GM12878 (cell line): ENCODE measurements at regions not wholly inside any gene's neighbourhood (a gene's known extent, or its start where the extent isn't known, plus 50 kb on each side); places are given as distances from the start of the nearest gene placed in this dataset.
"Not testable (repeated sequence)": the region's sequence is repeated elsewhere in the genome, so short reads cannot be mapped to it uniquely, and the experiment has no call there.

Experiments used
- BHLHE40 ChIP-seq, 2 experiments: fragments of 450-650 bp in 1 of 2; IDR thresholded peaks; 2 replicates each; pipeline ENCODE4 v1.6.1; 2011 to 2017; ENCODE audit warnings: low read depth in 2 of 2, borderline replicate concordance in 1 of 2, improper control_type of control experiment in 1 of 2, low read length in 1 of 2, mild to moderate bottlenecking in 1 of 2
- CBX5 ChIP-seq: sonication (generic); IDR thresholded peaks from 2 replicates; pipeline ENCODE4 v1.6.1; 2016; ENCODE audit warnings: low read depth, moderate library complexity, mild to moderate bottlenecking, inconsistent platforms
- CHD1 ChIP-seq: IDR thresholded peaks from 2 replicates; pipeline ENCODE4 v1.6.1; 2012; ENCODE audit warnings: low read depth, low read length, improper control_type of control experiment
- CTCF ChIP-seq, 3 experiments: IDR thresholded peaks in 2 of 3; conservative IDR thresholded peaks in 1 of 3; 2 replicates each; pipeline ENCODE4 v1.5.1; 2011; ENCODE audit warnings: low read depth in 3 of 3, low read length in 3 of 3, mild to moderate bottlenecking in 3 of 3, control low read depth in 2 of 3, moderate library complexity in 2 of 3, inconsistent platforms in 1 of 3, mixed read lengths in 1 of 3; ENCODE audit not compliant: control insufficient read depth in 2 of 3, insufficient read depth in 1 of 3; ENCODE audit errors: extremely low read depth in 1 of 3
- ETV6 ChIP-seq, 2 experiments: fragments of 450-650 bp in 1 of 2; IDR thresholded peaks in 1 of 2; conservative IDR thresholded peaks in 1 of 2; 2 replicates each; pipeline ENCODE4 v1.6.1; 2014; ENCODE audit warnings: antibody characterized with exemption in 1 of 2, borderline replicate concordance in 1 of 2, low read depth in 1 of 2, mild to moderate bottlenecking in 1 of 2, moderate library complexity in 1 of 2
- EZH2 ChIP-seq: IDR thresholded peaks from 2 replicates; pipeline ENCODE4 v1.6.1; 2012; ENCODE audit warnings: low read depth, mild to moderate bottlenecking, control low read depth, inconsistent platforms, low read length, borderline replicate concordance; ENCODE audit not compliant: control insufficient read depth
- HDAC6 ChIP-seq: fragments of 200-600 bp; sonication (generic); IDR thresholded peaks from one replicate; pipeline ENCODE4 v1.8.0; 2017; ENCODE audit warnings: antibody characterized with exemption; ENCODE audit not compliant: unreplicated experiment
- POLR2A ChIP-seq: IDR thresholded peaks from 2 replicates; pipeline ENCODE4 v1.6.1; 2011; ENCODE audit warnings: low read depth, mild to moderate bottlenecking, low read length
- POLR2AphosphoS2 ChIP-seq: IDR thresholded peaks from 2 replicates; pipeline ENCODE4 v1.6.1; 2011; ENCODE audit warnings: low read depth, mild to moderate bottlenecking, low read length, improper control_type of control experiment, moderate library complexity
- POLR2AphosphoS5 ChIP-seq: IDR thresholded peaks from 2 replicates; pipeline ENCODE4 v1.6.1; 2011; ENCODE audit warnings: mild to moderate bottlenecking, low read length, inconsistent platforms
- PRDM15 ChIP-seq: fragments of 450-650 bp; formaldehyde crosslinking; IDR thresholded peaks from 2 replicates; pipeline ENCODE4 v1.4.0; 2020; ENCODE audit warnings: mild to moderate bottlenecking, moderate library complexity
- SMC3 ChIP-seq: IDR thresholded peaks from 2 replicates; pipeline ENCODE4 v1.6.1; 2011; ENCODE audit warnings: low read length, improper control_type of control experiment, borderline replicate concordance
- USF2 ChIP-seq: IDR thresholded peaks from 2 replicates; pipeline ENCODE4 v1.6.1; 2011; ENCODE audit warnings: low read depth, low read length, improper control_type of control experiment, borderline replicate concordance
- ZNF384 ChIP-seq: IDR thresholded peaks from 2 replicates; pipeline ENCODE4 v1.6.1; 2012; ENCODE audit warnings: low read depth, mild to moderate bottlenecking, low read length, improper control_type of control experiment, borderline replicate concordance

- not testable (repeated sequence) for TF ChIP-seq CTCF (IDR thresholded peaks at IDR 0.05 in 2 of 3, conservative IDR thresholded peaks at IDR 0.05 in 1 of 3; ENCODE audit: control insufficient read depth in 2 of 3, extremely low read depth in 1 of 3, insufficient read depth in 1 of 3, low read depth in 3 of 3, low read length in 3 of 3); SMC3; EZH2; BHLHE40 (IDR thresholded peaks at IDR 0.05; ENCODE audit: borderline replicate concordance in 1 of 2, low read depth in 2 of 2, low read length in 1 of 2); ZNF384; USF2; PRDM15 (CRISPR knock-in tag); POLR2A; POLR2AphosphoS2; HDAC6; CHD1; ETV6 (conservative IDR thresholded peaks at IDR 0.05 in 1 of 2, IDR thresholded peaks at IDR 0.05 in 1 of 2; ENCODE audit: borderline replicate concordance in 1 of 2, low read depth in 1 of 2); CBX5; POLR2AphosphoS5
These were observed 81.8 kb downstream of the SYT15B start for GRCh38 chr10:47681638-47681990.
